ENCODE measurements at regions not wholly inside any gene's neighbourhood (a gene's known extent, or its start where the extent isn't known, plus 50 kb on each side); places are given as distances from the start of the nearest gene placed in this dataset.

- Histone ChIP-seq H3K27ac (no peak overlapping the region), H3K4me1 (no peaks in the 10 kb centered on the region), H3K36me3 (no peaks in the 10 kb centered on the region), H3K9me3 (no peaks in the 10 kb centered on the region), H3K27me3 (no peaks in the 10 kb centered on the region), H3K4me3 (no peak overlapping the region)
- DNase-seq, result no peak
- 39 to 59% (median 51%) methylated on average over 2 of the region's 2 CpGs for WGBS, 5 donors
- TF ChIP-seq POLR2AphosphoS5 (IDR thresholded peaks at IDR 0.05) (no peak), CTCF (IDR thresholded peaks at IDR 0.05) (no peak), EP300 (IDR thresholded peaks at IDR 0.05) (no peak), POLR2A (IDR thresholded peaks at IDR 0.05) (no peak)
- intact Hi-C loops (cut with DNase I; ENCODE audit: low total_unique reads), result no loop called here
These were observed 442.7 kb upstream of the HSF2 start for GRCh38 chr6:121956782-121957181.

- no peak for DNase-seq
- H3K4me3 ChIP-seq, result no peak overlapping the region
- intact Hi-C loops (cut with DNase I; ENCODE audit: low total_unique reads), result no loop called here
- TF ChIP-seq EP300 (IDR thresholded peaks at IDR 0.05) (no peak), POLR2AphosphoS5 (IDR thresholded peaks at IDR 0.05) (no peak), POLR2A (IDR thresholded peaks at IDR 0.05) (no peak), CTCF (IDR thresholded peaks at IDR 0.05) (no peak)
- H3K36me3 ChIP-seq, result no peaks in the 10 kb centered on the region
- H3K27me3 ChIP-seq, result no peaks in the 10 kb centered on the region
- H3K9me3 ChIP-seq, result no peaks in the 10 kb centered on the region
- H3K27ac ChIP-seq, result no peak overlapping the region
- H3K4me1 ChIP-seq, result no peaks in the 10 kb centered on the region
- WGBS, 5 donors, result 61 to 67% (median 63%) methylated on average over 5 of the region's 5 CpGs
These were observed 440.0 kb upstream of the HSF2 start for GRCh38 chr6:121959501-121959900.

DNA sequence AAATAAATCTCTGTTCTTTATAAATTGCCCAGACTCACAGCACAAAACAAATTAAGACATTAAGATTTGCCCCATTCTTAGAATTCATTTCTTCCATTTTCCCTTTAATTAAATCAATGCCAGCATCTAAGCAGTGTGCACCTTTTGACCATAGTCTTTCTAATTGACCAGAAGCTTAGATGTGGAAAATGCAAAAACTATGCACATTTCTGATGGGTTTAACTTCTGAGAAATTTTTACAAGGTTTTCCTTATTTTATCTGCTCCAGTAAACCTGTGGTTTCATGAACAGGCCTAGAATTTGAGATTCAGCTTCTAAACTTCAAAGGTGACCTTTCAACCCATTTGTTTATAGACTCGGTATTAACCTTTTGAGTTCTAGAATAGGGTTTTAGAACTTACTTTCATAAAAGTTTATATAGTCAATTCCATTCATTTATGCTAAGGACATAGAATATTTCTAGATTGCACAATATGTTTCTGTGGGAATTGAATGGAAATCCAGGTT lies 437.8 kb upstream of the HSF2 start:
- WGBS, 5 donors, result 40 to 72% (median 44%) methylated on average over 1 of the region's 1 CpG
- Histone ChIP-seq H3K4me1 (no peaks in the 10 kb centered on the region), H3K9me3 (no peaks in the 10 kb centered on the region), H3K27me3 (no peaks in the 10 kb centered on the region), H3K27ac (no peak overlapping the region), H3K36me3 (no peaks in the 10 kb centered on the region), H3K4me3 (no peak overlapping the region)
- no peak for DNase-seq
- intact Hi-C loops (cut with DNase I; ENCODE audit: low total_unique reads), result no loop called here
- TF ChIP-seq POLR2AphosphoS5 (IDR thresholded peaks at IDR 0.05) (no peak), EP300 (IDR thresholded peaks at IDR 0.05) (no peak), CTCF (IDR thresholded peaks at IDR 0.05) (no peak), POLR2A (IDR thresholded peaks at IDR 0.05) (no peak)

GRCh38 chr6:121963826-121964225 lies 435.6 kb upstream of the HSF2 start:
- intact Hi-C loops (cut with DNase I; ENCODE audit: low total_unique reads), result no loop called here
- TF ChIP-seq CTCF (IDR thresholded peaks at IDR 0.05) (no peak), EP300 (IDR thresholded peaks at IDR 0.05) (no peak), POLR2A (IDR thresholded peaks at IDR 0.05) (no peak), POLR2AphosphoS5 (IDR thresholded peaks at IDR 0.05) (no peak)
- no peak overlapping the region for H3K4me3 ChIP-seq
- H3K27ac ChIP-seq, result no peak overlapping the region
- 62 to 78% (median 71%) methylated on average over 2 of the region's 2 CpGs for WGBS, 5 donors
- H3K4me1 ChIP-seq, result no peaks in the 10 kb centered on the region
- DNase-seq, result no peak
- H3K36me3 ChIP-seq, result no peaks in the 10 kb centered on the region
- no peaks in the 10 kb centered on the region for H3K9me3 ChIP-seq
- no peaks in the 10 kb centered on the region for H3K27me3 ChIP-seq

All from stomach (tissue), 8 donors.